ENCODE measurements at regions not wholly inside any gene's neighbourhood (a gene's known extent, or its start where the extent isn't known, plus 50 kb on each side); places are given as distances from the start of the nearest gene placed in this dataset.

DNA sequence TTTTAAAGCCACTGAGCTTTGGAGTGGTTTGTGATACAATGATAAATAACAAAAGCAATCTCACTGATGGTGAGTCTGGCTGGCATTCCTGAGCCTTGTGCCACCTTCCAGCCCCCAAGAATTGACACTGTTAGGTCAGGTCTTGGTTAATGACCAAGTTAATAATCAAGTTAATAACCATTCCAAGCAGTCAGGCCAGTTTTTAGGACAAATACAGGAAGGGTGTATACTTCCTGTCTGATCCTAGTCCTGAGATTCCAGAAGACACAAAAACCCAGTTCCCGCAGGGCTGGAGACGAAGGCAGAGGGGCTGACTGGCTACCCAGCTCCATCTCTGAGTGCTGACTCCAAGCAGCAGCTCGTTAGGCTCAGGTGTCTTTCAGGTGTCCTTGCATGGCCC, 74.6 kb upstream of the LAPTM4A start:
- Histone ChIP-seq H3K4me1 (peaks cover 0 to 28% (median 0%) of the 10 kb centered on the region in 4 donors), H3K4me3 (no peak overlapping the region), H3K9me3 (no peaks in the 10 kb centered on the region), H3K27me3 (no peaks in the 10 kb centered on the region), H3K27ac (no peak overlapping the region), H3K36me3 (no peaks in the 10 kb centered on the region)
- DNase-seq, result no peak
- TF ChIP-seq, protein P1, sequence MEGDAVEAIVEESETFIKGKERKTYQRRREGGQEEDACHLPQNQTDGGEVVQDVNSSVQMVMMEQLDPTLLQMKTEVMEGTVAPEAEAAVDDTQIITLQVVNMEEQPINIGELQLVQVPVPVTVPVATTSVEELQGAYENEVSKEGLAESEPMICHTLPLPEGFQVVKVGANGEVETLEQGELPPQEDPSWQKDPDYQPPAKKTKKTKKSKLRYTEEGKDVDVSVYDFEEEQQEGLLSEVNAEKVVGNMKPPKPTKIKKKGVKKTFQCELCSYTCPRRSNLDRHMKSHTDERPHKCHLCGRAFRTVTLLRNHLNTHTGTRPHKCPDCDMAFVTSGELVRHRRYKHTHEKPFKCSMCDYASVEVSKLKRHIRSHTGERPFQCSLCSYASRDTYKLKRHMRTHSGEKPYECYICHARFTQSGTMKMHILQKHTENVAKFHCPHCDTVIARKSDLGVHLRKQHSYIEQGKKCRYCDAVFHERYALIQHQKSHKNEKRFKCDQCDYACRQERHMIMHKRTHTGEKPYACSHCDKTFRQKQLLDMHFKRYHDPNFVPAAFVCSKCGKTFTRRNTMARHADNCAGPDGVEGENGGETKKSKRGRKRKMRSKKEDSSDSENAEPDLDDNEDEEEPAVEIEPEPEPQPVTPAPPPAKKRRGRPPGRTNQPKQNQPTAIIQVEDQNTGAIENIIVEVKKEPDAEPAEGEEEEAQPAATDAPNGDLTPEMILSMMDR (IDR thresholded peaks at IDR 0.05), result no peak
- no peak for TF ChIP-seq POLR2A (IDR thresholded peaks at IDR 0.05)

DNA sequence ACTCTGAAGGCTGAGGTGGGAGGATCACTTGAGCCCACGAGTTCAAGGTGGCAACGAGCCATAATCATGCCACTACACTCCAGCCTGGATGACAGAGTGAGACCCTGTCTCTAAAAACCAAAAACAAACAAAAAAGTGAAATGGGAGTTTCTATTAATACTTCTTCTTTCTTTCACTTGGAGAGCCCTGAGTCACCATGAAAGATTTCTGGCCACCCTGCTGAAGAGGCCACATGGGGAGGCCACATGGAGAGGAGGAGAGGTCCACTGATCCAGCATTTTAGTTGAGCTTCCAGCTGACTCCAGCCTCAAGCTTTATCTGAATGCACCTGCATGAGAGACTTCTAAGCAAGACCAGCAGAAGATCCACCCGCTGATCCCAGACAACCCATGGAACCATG, 74.2 kb upstream of the LAPTM4A start:
- Histone ChIP-seq H3K9me3 (no peaks in the 10 kb centered on the region), H3K4me1 (peaks cover 0 to 28% (median 0%) of the 10 kb centered on the region in 4 donors), H3K27ac (no peak overlapping the region), H3K4me3 (no peak overlapping the region), H3K27me3 (no peaks in the 10 kb centered on the region), H3K36me3 (no peaks in the 10 kb centered on the region)
- no peak for TF ChIP-seq POLR2A (IDR thresholded peaks at IDR 0.05)
- TF ChIP-seq, protein P1 (IDR thresholded peaks at IDR 0.05), result no peak
- DNase-seq, result no peak

DNA sequence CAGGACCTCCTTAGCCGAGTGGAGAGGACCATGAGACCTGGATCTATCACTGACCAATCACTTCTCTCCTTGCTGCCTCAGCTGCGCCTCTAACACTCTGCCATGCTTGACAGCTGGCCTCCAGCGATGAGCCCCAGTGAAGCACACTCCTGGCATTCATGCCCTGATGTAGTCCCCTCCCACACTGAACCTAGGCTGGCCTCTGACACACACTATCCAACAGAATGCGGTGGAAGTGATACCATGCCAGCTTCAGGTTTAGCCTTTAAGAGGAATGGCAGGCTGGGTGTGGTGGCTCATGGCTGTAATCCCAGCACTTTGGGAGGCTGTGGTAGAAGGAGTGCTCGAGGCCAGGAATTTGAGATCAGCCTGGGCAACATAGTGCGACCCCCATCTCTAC, 73.7 kb upstream of the LAPTM4A start:
- no peak for TF ChIP-seq POLR2A (IDR thresholded peaks at IDR 0.05)
- TF ChIP-seq, protein P1 (IDR thresholded peaks at IDR 0.05), result no peak
- Histone ChIP-seq H3K4me3 (no peak overlapping the region), H3K27me3 (no peaks in the 10 kb centered on the region), H3K36me3 (no peaks in the 10 kb centered on the region), H3K9me3 (no peaks in the 10 kb centered on the region), H3K4me1 (peaks cover 0 to 29% (median 0%) of the 10 kb centered on the region in 4 donors), H3K27ac (no peak overlapping the region)
- DNase-seq, result no peak

DNA sequence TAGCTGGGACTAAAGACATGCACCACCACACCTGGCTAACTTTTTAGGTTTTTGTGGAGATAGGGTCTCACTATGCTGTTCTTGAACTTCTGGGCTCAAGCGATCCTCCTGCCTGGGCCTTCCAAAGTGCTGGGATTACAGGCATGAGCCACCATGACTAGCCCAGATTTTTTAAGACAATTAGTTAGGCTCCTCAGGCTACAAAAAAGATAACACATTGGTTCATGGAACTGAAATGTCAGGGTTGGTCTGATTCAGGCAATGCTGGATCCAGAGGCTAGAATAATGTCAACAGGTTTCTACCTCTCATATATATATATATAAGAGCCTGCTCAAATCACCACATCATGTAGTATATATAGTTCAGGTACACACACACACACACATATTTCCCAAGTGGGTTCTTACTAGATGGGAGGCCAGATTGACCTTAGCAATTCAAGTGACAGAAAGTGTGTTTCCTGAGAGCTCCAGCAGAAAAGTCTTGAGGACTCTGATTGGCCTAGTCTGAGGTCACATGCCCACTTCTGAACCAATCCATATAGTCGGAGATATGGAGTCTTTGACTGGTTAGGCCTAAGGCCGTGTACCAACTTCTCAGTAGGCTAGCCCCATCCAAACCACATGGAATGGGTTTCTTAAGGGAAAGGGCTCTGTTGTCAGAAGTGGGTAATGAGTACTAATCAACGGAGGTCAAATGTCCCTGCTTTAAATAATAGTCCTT, 72.6 kb upstream of the LAPTM4A start:
- Histone ChIP-seq H3K27me3 (no peaks in the 10 kb centered on the region), H3K9me3 (no peaks in the 10 kb centered on the region), H3K36me3 (no peaks in the 10 kb centered on the region), H3K4me3 (no peak overlapping the region), H3K4me1 (peaks cover 0 to 29% (median 0%) of the 10 kb centered on the region in 4 donors), H3K27ac (no peak overlapping the region)
- no peak for TF ChIP-seq POLR2A (IDR thresholded peaks at IDR 0.05)
- TF ChIP-seq, protein P1 (IDR thresholded peaks at IDR 0.05), result no peak
- no peak for DNase-seq

DNA sequence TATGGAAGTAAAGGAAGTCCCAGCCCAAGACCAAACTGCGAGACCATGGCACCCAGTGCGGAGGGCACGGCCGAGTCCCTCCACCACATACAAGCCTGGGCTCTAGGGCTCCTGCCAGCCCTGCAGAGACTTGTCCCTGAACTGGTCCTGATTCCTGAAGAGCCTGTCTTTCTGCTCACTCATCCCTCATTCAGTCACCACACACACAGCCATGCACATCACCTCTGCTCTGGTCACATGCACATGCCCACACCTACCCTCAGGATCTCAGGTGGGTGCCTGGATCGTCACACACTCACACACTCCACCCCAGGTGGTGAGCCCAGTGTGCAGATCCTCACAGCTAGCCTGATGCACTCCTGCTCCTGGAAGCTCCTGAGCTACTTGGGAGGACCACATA, 71.4 kb upstream of the LAPTM4A start:
- Histone ChIP-seq H3K36me3 (no peaks in the 10 kb centered on the region), H3K27me3 (no peaks in the 10 kb centered on the region), H3K4me3 (no peak overlapping the region), H3K27ac (no peak overlapping the region), H3K9me3 (no peaks in the 10 kb centered on the region), H3K4me1 (peaks cover 0 to 21% (median 0%) of the 10 kb centered on the region in 4 donors)
- no peak for DNase-seq
- TF ChIP-seq POLR2A (IDR thresholded peaks at IDR 0.05), result no peak
- TF ChIP-seq, protein P1 (IDR thresholded peaks at IDR 0.05), result no peak
